H9 (cell line): ENCODE measurements at regions not wholly inside any gene's neighbourhood (a gene's known extent, or its start where the extent isn't known, plus 50 kb on each side); places are given as distances from the start of the nearest gene placed in this dataset.

Source experiments
- DNase-seq: peaks from one replicate; pipeline ENCODE4 v3.0.0-alpha.2; 2017
- H2AFZ ChIP-seq: one replicate; pipeline ENCODE4 v1.6.1; 2013; ENCODE audit warnings: mild to moderate bottlenecking, low read length, control low read depth, moderate library complexity
- H2AK5ac ChIP-seq: 2 replicates; pipeline ENCODE4 v1.6.1; 2013; ENCODE audit warnings: low read length, control low read depth, mixed read lengths; ENCODE audit not compliant: insufficient read length
- H2BK120ac ChIP-seq: one replicate; pipeline ENCODE4 v1.6.1; 2013; ENCODE audit warnings: low read depth, mild to moderate bottlenecking, low read length, control low read depth, inconsistent platforms; ENCODE audit not compliant: poor library complexity, severe bottlenecking
- H2BK12ac ChIP-seq: 2 replicates; pipeline ENCODE4 v1.6.1; 2013; ENCODE audit warnings: low read length, control low read depth, mixed read lengths, low read depth; ENCODE audit not compliant: insufficient read length
- H2BK15ac ChIP-seq: 2 replicates; pipeline ENCODE4 v1.6.1; 2013; ENCODE audit warnings: low read depth, low read length, control low read depth
- H2BK20ac ChIP-seq: one replicate; pipeline ENCODE4 v1.6.1; 2013; ENCODE audit warnings: low read depth, mild to moderate bottlenecking, low read length, control low read depth, inconsistent platforms; ENCODE audit not compliant: poor library complexity, severe bottlenecking
- H2BK5ac ChIP-seq: 2 replicates; pipeline ENCODE4 v1.6.1; 2013; ENCODE audit warnings: low read length, control low read depth, mixed read lengths; ENCODE audit not compliant: insufficient read length
- H3K14ac ChIP-seq: 2 replicates; pipeline ENCODE4 v1.6.1; 2013; ENCODE audit warnings: low read length, control low read depth; ENCODE audit not compliant: insufficient read depth
- H3K18ac ChIP-seq: 2 replicates; pipeline ENCODE4 v1.6.1; 2013; ENCODE audit warnings: low read depth, mild to moderate bottlenecking, mixed read lengths, low read length, control low read depth; ENCODE audit not compliant: insufficient read length
- H3K23ac ChIP-seq: 2 replicates; pipeline ENCODE4 v1.6.1; 2013; ENCODE audit warnings: low read length, control low read depth, mixed read lengths, low read depth; ENCODE audit not compliant: insufficient read length
- H3K23me2 ChIP-seq: 2 replicates; pipeline ENCODE4 v1.6.1; 2013; ENCODE audit warnings: low read depth, mild to moderate bottlenecking, mixed read lengths, low read length, control low read depth; ENCODE audit not compliant: insufficient read length, poor library complexity, severe bottlenecking
- H3K27ac ChIP-seq: 2 replicates; pipeline ENCODE4 v1.5.1; 2013; ENCODE audit warnings: low read length, control low read depth, mixed read lengths, low read depth; ENCODE audit not compliant: insufficient read length
- H3K27me3 ChIP-seq: 2 replicates; pipeline ENCODE4 v1.6.1; 2013; ENCODE audit warnings: low read length, control low read depth, inconsistent platforms; ENCODE audit not compliant: insufficient read depth
- H3K4ac ChIP-seq: 2 replicates; pipeline ENCODE4 v1.6.1; 2013; ENCODE audit warnings: low read depth, mild to moderate bottlenecking, control low read depth, inconsistent platforms, low read length, moderate library complexity
- H3K4me1 ChIP-seq: 2 replicates; pipeline ENCODE4 v1.6.1; 2013; ENCODE audit warnings: low read length, control low read depth, inconsistent platforms; ENCODE audit not compliant: insufficient read depth
- H3K4me2 ChIP-seq: 2 replicates; pipeline ENCODE4 v1.6.1; 2013; ENCODE audit warnings: low read length, control low read depth, mixed read lengths; ENCODE audit not compliant: insufficient read length, insufficient read depth
- H3K56ac ChIP-seq: 2 replicates; pipeline ENCODE4 v1.6.1; 2013; ENCODE audit warnings: low read depth, mild to moderate bottlenecking, mixed read lengths, low read length, control low read depth; ENCODE audit not compliant: insufficient read length
- H3K79me1 ChIP-seq: 2 replicates; pipeline ENCODE4 v1.6.1; 2013; ENCODE audit warnings: low read depth, mild to moderate bottlenecking, moderate library complexity, low read length, control low read depth, inconsistent platforms; ENCODE audit not compliant: insufficient read depth, poor library complexity, severe bottlenecking
- H3K79me2 ChIP-seq: 2 replicates; pipeline ENCODE4 v1.6.1; 2013; ENCODE audit warnings: low read length, control low read depth, inconsistent platforms; ENCODE audit not compliant: insufficient read depth
- H3K9ac ChIP-seq: 2 replicates; pipeline ENCODE4 v1.6.1; 2013; ENCODE audit warnings: low read length, control low read depth, mixed read lengths; ENCODE audit not compliant: insufficient read length; ENCODE audit errors: extremely low read depth
- H3K9me3 ChIP-seq: one replicate; pipeline ENCODE4 v1.6.1; 2013; ENCODE audit warnings: low read depth, low read length, inconsistent platforms; ENCODE audit not compliant: control insufficient read depth
- H3T11ph ChIP-seq: one replicate; pipeline ENCODE4 v1.6.1; 2013; ENCODE audit warnings: mild to moderate bottlenecking, low read length, control low read depth, inconsistent platforms
- H4K20me1 ChIP-seq: one replicate; pipeline ENCODE4 v1.6.1; 2013; ENCODE audit not compliant: control insufficient read depth, insufficient read length, insufficient read depth
- H4K5ac ChIP-seq: 2 replicates; pipeline ENCODE4 v1.6.1; 2013; ENCODE audit warnings: low read depth, mild to moderate bottlenecking, mixed read lengths, low read length, control low read depth; ENCODE audit not compliant: insufficient read length
- H4K8ac ChIP-seq: replicated peaks from 2 replicates; pipeline ENCODE4 v1.6.1; 2013; ENCODE audit warnings: low read length, control low read depth, mixed read lengths, low read depth; ENCODE audit not compliant: insufficient read length
- H4K91ac ChIP-seq: 2 replicates; pipeline ENCODE4 v1.6.1; 2013; ENCODE audit warnings: low read depth, mild to moderate bottlenecking, moderate library complexity, mixed read lengths, low read length, control low read depth; ENCODE audit not compliant: insufficient read length
- H3K27ac Mint-ChIP-seq, 3 experiments: 2 replicates in 2 of 3; 3 replicates in 1 of 3; pipeline ENCODE4 v1.8.0; 2020 to 2021; ENCODE audit warnings: mixed read lengths in 3 of 3, mild to moderate bottlenecking in 1 of 3, moderate library complexity in 1 of 3
- H3K27me3 Mint-ChIP-seq: 2 replicates; pipeline ENCODE4 v1.8.0; 2021; ENCODE audit warnings: low read depth, mild to moderate bottlenecking, moderate library complexity, mixed read lengths
- H3K36me3 Mint-ChIP-seq, 3 experiments: 2 replicates in 2 of 3; 3 replicates in 1 of 3; pipeline ENCODE4 v1.8.0; 2020 to 2021; ENCODE audit warnings: low read depth in 3 of 3, mixed read lengths in 3 of 3; ENCODE audit not compliant: insufficient read depth in 1 of 3
- H3K4me1 Mint-ChIP-seq, 2 experiments: 2 replicates each; pipeline ENCODE4 v1.8.0; 2020; ENCODE audit warnings: mixed read lengths in 2 of 2
- H3K4me3 Mint-ChIP-seq, 2 experiments: 2 replicates in 1 of 2; 3 replicates in 1 of 2; pipeline ENCODE4 v1.8.0; 2020 to 2021; ENCODE audit warnings: mild to moderate bottlenecking in 2 of 2, mixed read lengths in 2 of 2, moderate library complexity in 1 of 2
- H3K9me3 Mint-ChIP-seq, 2 experiments: 2 replicates in 1 of 2; 3 replicates in 1 of 2; pipeline ENCODE4 v1.8.0; 2020; ENCODE audit warnings: mild to moderate bottlenecking in 2 of 2, mixed read lengths in 2 of 2, moderate library complexity in 1 of 2
- WGBS: extraction: QIAGEN DNeasy Blood & Tissue Kit; methylation state at CpG from one replicate; pipeline ENCODE4 v1.1.7; 2013; ENCODE audit warnings: missing lambda C conversion rate, low lambda C conversion rate, mixed read lengths; ENCODE audit not compliant: insufficient read length; ENCODE audit errors: extremely low coverage; 5-methylcytosine and 5-hydroxymethylcytosine counted together
- TF ChIP-seq, protein P1 (sequence below): fragments of 200-600 bp; sonication (generic); conservative IDR thresholded peaks from 3 replicates; pipeline ENCODE4 v1.8.0; 2021; ENCODE audit warnings: antibody characterized with exemption, mild to moderate bottlenecking

DNA sequence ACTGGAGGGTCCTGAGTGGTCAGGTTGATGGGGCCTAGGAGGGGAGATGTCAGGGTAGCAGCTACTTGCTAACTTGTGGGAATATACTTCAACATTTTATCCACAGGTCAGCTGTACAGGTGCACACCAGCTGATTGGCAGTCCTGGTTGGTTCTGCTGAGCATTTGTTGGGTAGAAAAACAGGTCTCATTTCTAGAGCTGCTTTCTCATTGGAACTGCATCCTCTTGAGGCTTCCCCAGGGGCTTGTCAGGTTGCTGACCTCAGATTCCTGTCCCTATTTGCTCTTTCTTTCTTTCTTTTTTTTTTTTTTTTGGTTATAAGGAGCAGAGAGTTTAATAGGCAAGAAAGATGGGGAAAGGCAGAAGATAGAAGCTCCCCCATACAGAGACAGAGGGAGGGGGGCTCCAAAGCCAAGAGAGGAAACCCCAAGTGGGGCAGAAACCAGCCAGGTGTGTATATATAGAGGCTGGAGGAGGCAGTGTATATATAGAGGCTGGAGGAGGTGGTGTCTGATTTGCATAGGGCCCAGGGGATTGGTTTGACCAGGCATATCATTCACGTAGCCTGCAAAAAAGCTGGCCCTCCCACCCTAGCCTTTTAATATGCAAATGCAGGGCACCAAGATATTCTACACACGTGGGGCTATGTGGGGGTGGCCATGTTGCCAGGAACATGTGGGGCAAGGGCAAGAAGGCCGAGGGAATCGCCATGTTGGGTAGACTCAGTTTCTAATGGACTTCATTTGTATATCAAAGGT lies 57.3 kb upstream of the STUM start:
- Mint-ChIP-seq H3K27me3 (peaks cover 6% of the 10 kb centered on the region), H3K9me3 (no peaks in the 10 kb centered on the region), H3K36me3 (no peaks in the 10 kb centered on the region), H3K27ac (no peak overlapping the region), H3K4me1 (peaks cover 15 to 18% of the 10 kb centered on the region in 2 experiments), H3K4me3 (no peak overlapping the region)
- H3K4me2 ChIP-seq: no peak overlapping the region
- H2AK5ac ChIP-seq: no peak overlapping the region
- no peak overlapping the region for H2BK12ac ChIP-seq
- no peak overlapping the region; the same call in 1 of the 2 replicates for H3K14ac ChIP-seq
- no peak overlapping the region for H3K56ac ChIP-seq
- H3K23me2 ChIP-seq: no peaks in the 10 kb centered on the region
- no peak overlapping the region for H2BK15ac ChIP-seq
- DNase-seq: peak; percentile 43
- no peak overlapping the region for H4K8ac ChIP-seq
- no peak overlapping the region for H3K23ac ChIP-seq
- H4K20me1 ChIP-seq: no peaks in the 10 kb centered on the region
- H4K5ac ChIP-seq: no peak overlapping the region
- H3K9me3 ChIP-seq: no peaks in the 10 kb centered on the region
- no peak overlapping the region for H3K4ac ChIP-seq
- no peak overlapping the region for H2BK20ac ChIP-seq
- no peak overlapping the region for H3K27ac ChIP-seq
- no peak overlapping the region for H3K9ac ChIP-seq
- no peak overlapping the region for H3T11ph ChIP-seq
- no peak overlapping the region for H2BK5ac ChIP-seq
- H3K27me3 ChIP-seq: no peaks in the 10 kb centered on the region
- no CpG with 5 or more reads among the region's 4 CpGs for WGBS
- H3K4me1 ChIP-seq: peaks cover 3% of the 10 kb centered on the region; the same call in 1 of the 2 replicates
- H3K18ac ChIP-seq: no peak overlapping the region
- no peak overlapping the region for H4K91ac ChIP-seq
- H3K79me2 ChIP-seq: no peaks in the 10 kb centered on the region
- no peaks in the 10 kb centered on the region for H3K79me1 ChIP-seq
- no peak overlapping the region for H2BK120ac ChIP-seq
- TF ChIP-seq, protein P1, sequence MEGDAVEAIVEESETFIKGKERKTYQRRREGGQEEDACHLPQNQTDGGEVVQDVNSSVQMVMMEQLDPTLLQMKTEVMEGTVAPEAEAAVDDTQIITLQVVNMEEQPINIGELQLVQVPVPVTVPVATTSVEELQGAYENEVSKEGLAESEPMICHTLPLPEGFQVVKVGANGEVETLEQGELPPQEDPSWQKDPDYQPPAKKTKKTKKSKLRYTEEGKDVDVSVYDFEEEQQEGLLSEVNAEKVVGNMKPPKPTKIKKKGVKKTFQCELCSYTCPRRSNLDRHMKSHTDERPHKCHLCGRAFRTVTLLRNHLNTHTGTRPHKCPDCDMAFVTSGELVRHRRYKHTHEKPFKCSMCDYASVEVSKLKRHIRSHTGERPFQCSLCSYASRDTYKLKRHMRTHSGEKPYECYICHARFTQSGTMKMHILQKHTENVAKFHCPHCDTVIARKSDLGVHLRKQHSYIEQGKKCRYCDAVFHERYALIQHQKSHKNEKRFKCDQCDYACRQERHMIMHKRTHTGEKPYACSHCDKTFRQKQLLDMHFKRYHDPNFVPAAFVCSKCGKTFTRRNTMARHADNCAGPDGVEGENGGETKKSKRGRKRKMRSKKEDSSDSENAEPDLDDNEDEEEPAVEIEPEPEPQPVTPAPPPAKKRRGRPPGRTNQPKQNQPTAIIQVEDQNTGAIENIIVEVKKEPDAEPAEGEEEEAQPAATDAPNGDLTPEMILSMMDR: no peak
- H2AFZ ChIP-seq: no peak overlapping the region
